ENCODE measurements at regions not wholly inside any gene's neighbourhood (a gene's known extent, or its start where the extent isn't known, plus 50 kb on each side); places are given as distances from the start of the nearest gene placed in this dataset.

DNA sequence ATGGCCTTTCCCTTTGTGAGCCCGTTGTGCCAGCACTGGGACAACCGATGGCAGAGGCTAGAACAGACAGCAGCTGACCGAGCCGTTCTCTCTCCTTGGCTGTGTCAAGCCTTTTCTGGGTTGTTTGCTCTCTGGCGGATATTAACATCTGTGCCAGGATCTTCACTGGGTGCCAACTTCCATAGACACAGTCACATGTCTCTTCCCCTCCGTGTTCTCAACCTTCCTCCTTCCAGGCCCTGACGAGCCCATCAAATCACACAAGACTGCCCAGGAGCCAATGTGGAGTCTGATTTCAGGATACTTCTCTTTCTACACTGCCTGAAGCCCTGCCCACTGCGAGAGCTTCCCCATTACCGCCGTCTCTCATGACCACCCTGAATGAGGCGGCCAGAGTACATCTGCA, 111.0 kb upstream of the RALGAPA2 start:
- DNase-seq = peak; percentile 43

DNA sequence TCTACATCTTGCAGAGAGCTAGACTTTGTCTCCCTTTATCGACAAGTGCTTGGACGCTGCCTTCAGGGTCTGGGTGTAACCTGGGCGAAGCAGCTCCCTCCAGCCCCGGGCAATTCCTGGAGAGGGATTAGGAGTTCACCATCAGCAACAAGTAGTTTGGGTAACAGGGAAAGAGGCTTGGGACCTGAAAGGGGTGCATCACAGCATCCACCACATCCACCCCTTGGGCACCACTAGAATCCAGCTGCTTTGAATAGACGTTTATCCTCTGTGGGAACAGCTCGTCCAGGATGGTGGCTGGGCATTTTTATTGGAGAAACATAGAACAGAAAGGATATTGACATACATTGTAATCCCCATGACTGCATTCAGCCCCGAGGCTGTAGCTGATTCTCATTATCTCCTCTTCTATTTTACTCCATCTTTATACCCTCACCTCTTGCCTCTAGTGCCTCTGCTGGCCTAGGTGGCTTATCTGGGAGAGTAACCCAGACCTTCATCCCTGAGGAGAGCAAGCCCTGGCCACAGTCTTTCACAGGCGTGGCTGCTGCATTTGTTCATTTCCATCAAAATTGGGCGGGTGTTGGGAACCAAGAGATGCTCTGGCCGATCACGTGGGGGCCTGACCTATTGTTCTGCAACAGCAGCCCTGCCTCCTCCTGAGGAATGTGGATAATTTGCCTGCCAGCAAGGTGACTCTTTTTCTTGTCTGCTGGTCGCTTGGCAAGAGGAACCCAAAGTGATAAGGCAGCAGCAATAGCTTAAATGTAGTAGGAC, 109.2 kb upstream of the RALGAPA2 start:
- DNase-seq = peak; percentile 12

DNA sequence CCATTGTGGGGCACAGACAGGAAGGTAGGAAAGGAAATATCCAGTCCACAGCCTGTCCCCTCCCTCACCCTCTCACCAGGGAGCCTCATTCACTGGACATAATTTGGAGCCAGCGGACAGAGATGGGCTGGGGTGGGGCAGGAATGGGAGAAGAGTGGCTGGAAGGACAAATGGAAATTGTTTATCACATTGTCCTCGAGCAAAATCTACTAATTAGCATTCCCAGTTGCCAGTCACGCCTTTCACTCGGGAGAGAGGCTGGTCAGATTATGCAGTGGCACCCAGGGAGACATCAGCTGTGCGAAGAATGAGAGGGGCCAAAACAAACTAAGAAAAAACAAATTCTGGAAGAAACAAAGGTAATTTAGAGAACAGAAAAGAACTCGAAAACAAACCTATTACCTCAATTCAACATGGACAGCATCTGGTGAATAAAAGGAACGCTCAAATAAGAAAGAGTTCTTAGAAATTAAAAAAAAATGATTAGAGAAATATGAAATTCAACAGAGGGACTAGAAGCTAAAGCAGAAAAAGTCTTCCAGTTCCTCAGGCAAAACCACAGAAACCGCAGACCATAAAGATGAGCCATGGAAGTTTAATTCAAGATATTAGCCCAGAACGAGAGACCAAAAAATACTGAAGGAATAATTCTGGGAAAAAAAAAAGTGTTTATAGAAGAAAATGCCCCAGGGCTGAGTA, 108.5 kb upstream of the RALGAPA2 start:
- peak; percentile 55 for DNase-seq

GRCh38 chr20:20820104-20820503, 107.7 kb upstream of the RALGAPA2 start:
- DNase-seq = peak; percentile 52

DNA sequence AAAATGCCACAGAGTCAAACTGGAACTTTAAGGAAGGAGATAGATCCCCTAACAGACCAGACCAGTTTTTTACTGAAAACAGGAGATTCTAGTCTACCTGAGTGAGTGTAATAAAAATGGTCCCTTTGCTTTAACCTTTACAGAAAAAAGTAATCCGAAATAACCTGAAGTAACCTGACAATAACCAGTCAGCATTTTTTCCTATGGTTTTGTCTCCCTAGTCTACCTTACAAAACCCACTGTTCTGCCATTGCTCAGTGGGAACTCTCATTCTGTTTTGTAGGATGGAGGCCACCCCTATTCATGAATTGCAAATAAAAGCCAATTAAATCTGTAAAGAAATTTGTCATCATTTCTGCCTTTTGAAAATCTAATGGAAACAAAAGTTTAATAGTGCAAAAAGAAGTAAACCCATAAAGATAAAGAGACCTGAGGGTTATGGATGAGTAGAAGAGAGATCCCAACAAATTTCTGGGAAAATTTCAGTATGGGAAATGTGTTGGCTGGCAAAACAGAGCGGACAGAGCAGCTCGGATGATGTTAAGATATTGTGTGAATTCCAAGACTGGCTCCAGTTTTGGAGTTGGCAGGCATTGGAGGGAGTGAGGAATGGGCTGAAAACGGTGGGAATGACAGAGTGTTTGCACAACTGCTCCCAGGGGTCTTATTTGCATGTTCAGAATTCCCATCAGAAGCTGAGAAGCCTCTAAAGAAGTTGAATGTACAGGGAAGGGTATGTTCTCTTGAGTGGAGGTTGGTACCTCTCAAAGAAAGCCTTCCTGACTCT, 104.7 kb upstream of the RALGAPA2 start:
- DNase-seq = no peak

GRCh38 chr20:20815711-20816455, 103.4 kb upstream of the RALGAPA2 start:
- DNase-seq = no peak

GRCh38 chr20:20814685-20815084, 102.2 kb upstream of the RALGAPA2 start:
- no peak for DNase-seq

- no peak for DNase-seq
These were observed 99.7 kb upstream of the RALGAPA2 start for GRCh38 chr20:20812136-20812535.

DNA sequence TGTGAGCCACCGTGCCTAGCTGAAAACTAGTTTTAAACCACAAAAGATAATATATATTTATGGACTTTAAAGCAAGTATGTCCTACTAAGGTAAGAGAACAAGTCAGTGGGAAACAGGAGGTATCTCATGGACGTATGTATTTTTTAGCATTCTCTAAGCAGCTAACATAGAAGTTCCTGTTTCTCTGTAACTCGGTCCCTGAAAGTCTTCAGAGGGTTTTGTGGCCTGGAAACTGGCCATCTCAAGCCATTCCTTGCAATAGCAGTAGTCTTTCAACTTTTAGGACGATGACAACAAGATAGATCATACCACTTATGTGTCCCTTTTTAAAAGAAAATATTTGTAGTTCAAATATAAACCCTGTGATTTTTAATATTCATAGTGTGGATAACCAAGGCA, 95.6 kb upstream of the RALGAPA2 start:
- peak; percentile 78 for DNase-seq

DNA sequence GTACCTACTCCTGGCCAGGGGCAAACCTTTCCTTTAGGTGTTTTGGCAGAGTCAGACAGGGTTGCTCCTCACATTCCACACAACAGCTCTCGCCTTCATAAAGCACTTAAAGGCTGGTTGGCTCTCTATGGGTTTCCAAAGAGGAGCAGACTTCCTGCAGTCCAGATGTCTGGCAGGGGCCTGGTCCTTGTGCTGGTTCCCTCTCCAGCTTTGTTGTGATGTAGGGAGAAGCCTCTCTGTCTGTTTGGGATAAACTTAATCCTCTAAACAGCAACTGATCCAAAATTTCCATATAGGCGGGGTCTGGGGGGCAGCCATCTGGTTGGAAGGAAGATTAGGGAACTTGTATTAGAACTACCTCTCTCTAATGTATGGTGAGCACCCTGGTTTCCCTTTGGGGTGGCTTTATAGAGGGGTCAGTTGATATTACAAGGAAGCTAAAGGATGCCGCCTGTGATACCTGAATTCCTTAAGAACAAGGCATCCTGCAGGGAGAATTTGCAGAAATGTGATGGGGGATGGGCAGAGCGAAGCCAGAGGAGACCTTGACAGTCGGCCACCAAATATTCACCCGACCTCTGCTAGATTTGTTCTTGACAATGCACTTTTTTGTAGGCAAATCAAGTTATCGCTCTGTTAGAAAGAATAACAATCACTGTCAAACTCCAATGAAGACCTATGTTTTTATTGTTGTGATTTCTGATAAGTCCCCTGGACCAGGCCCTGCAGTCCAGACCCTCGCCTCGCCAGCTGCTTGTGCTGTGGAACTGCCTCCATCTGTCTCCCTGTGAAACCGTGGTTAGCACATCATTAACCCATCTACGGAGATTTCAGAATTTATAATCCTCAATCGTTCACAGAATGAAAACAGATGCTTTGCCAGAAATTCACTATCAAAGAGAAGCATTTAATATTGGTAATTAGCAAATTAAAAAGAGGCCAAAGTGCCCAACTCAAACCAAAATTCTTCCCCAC, 94.0 kb upstream of the RALGAPA2 start:
- DNase-seq = no peak

DNA sequence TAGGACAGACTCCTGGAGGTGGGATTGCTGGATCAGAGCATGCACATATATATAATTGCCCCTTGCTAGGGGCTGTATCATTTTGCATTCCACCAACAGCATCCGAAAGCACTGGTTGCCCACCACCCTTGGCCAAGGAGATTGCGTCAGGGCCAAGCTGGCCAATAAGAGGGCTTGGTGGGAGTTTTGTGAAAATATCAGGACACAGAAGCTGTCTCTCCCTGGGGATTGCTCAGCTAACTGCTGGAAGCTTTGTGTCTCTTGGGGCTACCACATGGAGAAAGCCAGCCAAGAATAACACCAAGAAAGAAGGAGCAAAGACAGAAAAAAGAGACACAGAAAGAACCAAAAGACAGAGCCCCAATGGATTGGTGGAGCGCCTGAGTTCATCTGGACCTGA, 90.6 kb upstream of the RALGAPA2 start:
- DNase-seq = no peak

DNA sequence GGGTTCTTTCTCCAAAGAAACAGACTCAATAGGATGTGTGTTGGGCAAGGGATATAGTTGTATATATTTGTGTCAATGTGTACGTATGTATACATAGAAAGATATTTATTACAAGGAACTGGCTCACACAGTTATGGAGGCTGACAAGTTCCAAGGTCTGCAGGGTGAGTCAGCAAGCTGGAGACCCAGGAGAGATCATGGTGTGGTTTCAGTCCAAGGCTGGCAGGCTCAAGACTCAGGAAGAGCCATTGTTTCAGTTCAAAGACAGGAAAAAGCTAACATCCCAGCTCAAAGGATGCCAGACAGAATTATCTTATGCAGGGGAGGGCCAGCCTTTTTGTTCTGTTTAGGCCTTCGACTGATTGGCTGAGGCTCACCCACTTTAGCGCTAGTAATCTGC, 89.9 kb upstream of the RALGAPA2 start:
- DNase-seq = peak; percentile 4

DNA sequence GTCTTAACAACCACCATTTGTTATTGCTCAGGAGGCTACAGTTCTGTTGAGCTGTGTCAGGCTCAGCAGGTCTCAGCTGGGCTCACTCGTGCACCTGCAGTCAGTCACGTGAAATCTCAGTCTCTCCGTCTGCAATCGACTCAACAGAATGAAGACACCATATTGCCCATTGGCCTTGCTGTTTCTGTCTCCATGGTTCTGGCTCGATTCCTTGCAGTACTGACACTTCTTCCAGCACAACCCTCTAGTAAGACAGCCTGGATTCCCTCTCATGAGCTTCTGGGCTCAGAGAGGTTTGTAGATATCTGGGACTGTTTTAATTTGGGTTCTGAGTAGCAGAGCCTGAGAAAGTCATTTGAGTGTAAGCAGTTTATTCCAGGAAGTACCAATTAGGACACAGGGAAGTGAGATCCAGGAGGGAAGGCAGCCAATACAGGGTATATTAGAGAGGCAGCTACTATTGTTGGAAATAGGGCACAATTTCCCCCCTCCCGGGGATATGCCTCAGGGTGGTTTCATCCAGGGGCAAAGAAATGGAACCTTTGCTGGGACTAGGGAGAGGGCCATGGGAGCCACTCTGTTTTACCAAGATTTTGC, 87.4 kb upstream of the RALGAPA2 start:
- DNase-seq = no peak

- no peak for DNase-seq
These were observed 85.3 kb upstream of the RALGAPA2 start for GRCh38 chr20:20797521-20798310.

- DNase-seq = no peak
These were observed 84.5 kb upstream of the RALGAPA2 start for GRCh38 chr20:20796766-20797440.

- DNase-seq = no peak
These were observed 83.3 kb upstream of the RALGAPA2 start for GRCh38 chr20:20795721-20796120.

- no peak for DNase-seq
These were observed 82.7 kb upstream of the RALGAPA2 start for GRCh38 chr20:20795119-20795518.

GRCh38 chr20:20793591-20793990, 81.1 kb upstream of the RALGAPA2 start:
- DNase-seq = no peak

DNA sequence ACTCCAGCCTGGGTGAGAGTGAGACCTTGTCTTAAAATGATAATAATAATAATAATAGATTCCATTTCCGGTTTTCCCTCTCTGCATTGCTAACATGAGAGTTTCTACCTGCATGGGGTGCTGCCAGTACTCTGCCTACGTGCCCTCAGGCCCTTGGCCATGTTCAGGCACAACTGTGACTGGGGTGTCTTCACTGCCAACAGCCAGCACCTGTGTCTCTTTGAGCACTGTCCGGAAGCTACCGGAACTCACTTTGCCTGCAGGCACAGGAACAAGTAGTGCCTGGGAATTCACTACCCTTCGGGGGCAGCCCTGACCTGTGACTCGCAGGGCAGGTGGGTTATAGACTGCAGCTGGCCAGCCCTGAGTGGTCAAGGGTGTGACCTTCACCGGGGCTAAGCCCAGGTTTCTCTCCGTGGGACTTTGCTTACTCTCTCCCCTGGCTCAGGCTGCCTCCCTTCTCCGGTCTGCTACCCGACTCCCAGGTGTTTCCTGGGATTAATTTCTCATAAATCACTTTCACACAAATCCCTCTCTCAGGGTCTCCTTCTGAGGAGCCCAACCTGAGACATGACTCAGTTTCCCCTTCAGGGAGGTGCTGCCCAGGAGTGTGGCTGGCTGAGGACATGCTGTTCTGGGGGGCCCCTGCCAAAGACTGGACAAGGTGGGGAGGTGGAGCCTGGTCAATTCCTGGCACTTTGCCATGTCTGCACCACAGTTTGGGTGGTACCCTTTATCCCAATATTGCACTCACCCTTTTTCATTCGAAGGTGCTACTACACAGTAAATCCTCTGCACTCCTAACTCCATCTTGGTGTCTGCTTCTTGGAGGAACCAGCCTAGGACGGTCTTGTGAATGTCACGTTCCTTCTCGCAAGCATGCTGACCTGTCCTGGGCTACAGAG, 79.5 kb upstream of the RALGAPA2 start:
- DNase-seq = no peak

Data from hematopoietic multipotent progenitor cell treated with erythropoietin and hydrocortisone succinate and interleukin-3 and kit ligand, for 4 days (in vitro differentiated cells).